Smooth muscle cell (in vitro differentiated cells): ENCODE measurements at regions not wholly inside any gene's neighbourhood (a gene's known extent, or its start where the extent isn't known, plus 50 kb on each side); places are given as distances from the start of the nearest gene placed in this dataset.

Experiments
- DNase-seq: peaks from one replicate; lab custom pipeline; 2025; ENCODE audit not compliant: unreplicated experiment; lab: John Stamatoyannopoulos, UW
- H2AFZ ChIP-seq: fragments of 200-600 bp; sonication (generic); 2 replicates; pipeline ENCODE4 v1.6.0; 2016; ENCODE audit warnings: antibody characterized with exemption, low read depth, mild to moderate bottlenecking
- H3F3A ChIP-seq: fragments of 200-600 bp; sonication (generic); 2 replicates; pipeline ENCODE4 v1.6.0; 2017; ENCODE audit warnings: antibody characterized with exemption, low read depth
- H3K27ac ChIP-seq: fragments of 200-600 bp; sonication (generic); 2 replicates; pipeline ENCODE4 v1.5.1; 2016; ENCODE audit warnings: low read depth, mild to moderate bottlenecking
- H3K27me3 ChIP-seq: fragments of 200-600 bp; sonication (generic); 2 replicates; pipeline ENCODE4 v1.6.1; 2016; ENCODE audit warnings: low read depth, mild to moderate bottlenecking
- H3K36me3 ChIP-seq: fragments of 200-600 bp; sonication (generic); 2 replicates; pipeline ENCODE4 v1.5.1; 2016; ENCODE audit warnings: low read depth
- H3K4me1 ChIP-seq: fragments of 200-600 bp; sonication (generic); 2 replicates; pipeline ENCODE4 v1.5.1; 2016; ENCODE audit warnings: low read depth
- H3K4me2 ChIP-seq: fragments of 200-600 bp; sonication (generic); 2 replicates; pipeline ENCODE4 v1.6.0; 2016; ENCODE audit warnings: mild to moderate bottlenecking
- H3K4me3 ChIP-seq: fragments of 200-600 bp; sonication (generic); 2 replicates; pipeline ENCODE4 v1.5.1; 2016; ENCODE audit warnings: mild to moderate bottlenecking
- H3K79me2 ChIP-seq: fragments of 200-600 bp; sonication (generic); 2 replicates; pipeline ENCODE4 v1.6.0; 2016; ENCODE audit warnings: low read depth, mild to moderate bottlenecking
- H3K9ac ChIP-seq: fragments of 200-600 bp; sonication (generic); 2 replicates; pipeline ENCODE4 v1.6.0; 2016; ENCODE audit warnings: low read depth
- H3K9me3 ChIP-seq: fragments of 200-600 bp; sonication (generic); replicated peaks from 2 replicates; pipeline ENCODE4 v1.5.1; 2016; ENCODE audit warnings: low read depth
- H4K20me1 ChIP-seq: fragments of 200-600 bp; sonication (generic); 2 replicates; pipeline ENCODE4 v1.6.0; 2016; ENCODE audit warnings: low read depth
- WGBS: methylation state at CpG from one replicate; pipeline ENCODE4 v1.1.7; 2016; ENCODE audit warnings: low lambda C conversion rate; 5-methylcytosine and 5-hydroxymethylcytosine counted together
- TF ChIP-seq, protein P1 (sequence below): fragments of 200-600 bp; sonication (generic); IDR thresholded peaks from 2 replicates; pipeline ENCODE4 v1.5.1; 2017; ENCODE audit warnings: borderline replicate concordance, mild to moderate bottlenecking, antibody characterized with exemption; ENCODE audit not compliant: insufficient read depth, poor library complexity, severe bottlenecking

- H2AFZ ChIP-seq, result no peak overlapping the region
- peaks cover 9% of the 10 kb centered on the region for H3K4me1 ChIP-seq
- no peak overlapping the region for H3K9ac ChIP-seq
- H3K4me3 ChIP-seq, result no peak overlapping the region
- H4K20me1 ChIP-seq, result no peaks in the 10 kb centered on the region
- H3K9me3 ChIP-seq, result no peaks in the 10 kb centered on the region
- no peak for DNase-seq
- H3K79me2 ChIP-seq, result no peaks in the 10 kb centered on the region
- no peaks in the 10 kb centered on the region for H3F3A ChIP-seq
- H3K4me2 ChIP-seq, result no peak overlapping the region
- H3K27ac ChIP-seq, result no peak overlapping the region
- TF ChIP-seq, protein P1, sequence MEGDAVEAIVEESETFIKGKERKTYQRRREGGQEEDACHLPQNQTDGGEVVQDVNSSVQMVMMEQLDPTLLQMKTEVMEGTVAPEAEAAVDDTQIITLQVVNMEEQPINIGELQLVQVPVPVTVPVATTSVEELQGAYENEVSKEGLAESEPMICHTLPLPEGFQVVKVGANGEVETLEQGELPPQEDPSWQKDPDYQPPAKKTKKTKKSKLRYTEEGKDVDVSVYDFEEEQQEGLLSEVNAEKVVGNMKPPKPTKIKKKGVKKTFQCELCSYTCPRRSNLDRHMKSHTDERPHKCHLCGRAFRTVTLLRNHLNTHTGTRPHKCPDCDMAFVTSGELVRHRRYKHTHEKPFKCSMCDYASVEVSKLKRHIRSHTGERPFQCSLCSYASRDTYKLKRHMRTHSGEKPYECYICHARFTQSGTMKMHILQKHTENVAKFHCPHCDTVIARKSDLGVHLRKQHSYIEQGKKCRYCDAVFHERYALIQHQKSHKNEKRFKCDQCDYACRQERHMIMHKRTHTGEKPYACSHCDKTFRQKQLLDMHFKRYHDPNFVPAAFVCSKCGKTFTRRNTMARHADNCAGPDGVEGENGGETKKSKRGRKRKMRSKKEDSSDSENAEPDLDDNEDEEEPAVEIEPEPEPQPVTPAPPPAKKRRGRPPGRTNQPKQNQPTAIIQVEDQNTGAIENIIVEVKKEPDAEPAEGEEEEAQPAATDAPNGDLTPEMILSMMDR, result no peak
- no peaks in the 10 kb centered on the region for H3K27me3 ChIP-seq
- H3K36me3 ChIP-seq, result no peaks in the 10 kb centered on the region
Measured at GRCh38 chr5:97365163-97365845, 182.3 kb upstream of the RIOK2 start.

GRCh38 chr5:97365918-97366317 lies 182.9 kb upstream of the RIOK2 start:
- no peak overlapping the region for H3K27ac ChIP-seq
- 86% methylated on average over 4 of the region's 4 CpGs for WGBS
- no peak overlapping the region for H3K4me3 ChIP-seq
- TF ChIP-seq, protein P1, result no peak
- no peaks in the 10 kb centered on the region for H3K36me3 ChIP-seq
- H3K4me1 ChIP-seq, result peaks cover 9% of the 10 kb centered on the region
- DNase-seq, result no peak
- no peak overlapping the region for H2AFZ ChIP-seq
- H3F3A ChIP-seq, result no peaks in the 10 kb centered on the region
- no peak overlapping the region for H3K4me2 ChIP-seq
- H3K9ac ChIP-seq, result no peak overlapping the region
- no peaks in the 10 kb centered on the region for H3K79me2 ChIP-seq
- no peaks in the 10 kb centered on the region for H4K20me1 ChIP-seq
- H3K27me3 ChIP-seq, result no peaks in the 10 kb centered on the region
- no peaks in the 10 kb centered on the region for H3K9me3 ChIP-seq

GRCh38 chr5:97375959-97376358 lies 192.9 kb upstream of the RIOK2 start:
- no peak overlapping the region for H3K4me2 ChIP-seq
- TF ChIP-seq, protein P1, result no peak
- H2AFZ ChIP-seq, result no peak overlapping the region

DNA sequence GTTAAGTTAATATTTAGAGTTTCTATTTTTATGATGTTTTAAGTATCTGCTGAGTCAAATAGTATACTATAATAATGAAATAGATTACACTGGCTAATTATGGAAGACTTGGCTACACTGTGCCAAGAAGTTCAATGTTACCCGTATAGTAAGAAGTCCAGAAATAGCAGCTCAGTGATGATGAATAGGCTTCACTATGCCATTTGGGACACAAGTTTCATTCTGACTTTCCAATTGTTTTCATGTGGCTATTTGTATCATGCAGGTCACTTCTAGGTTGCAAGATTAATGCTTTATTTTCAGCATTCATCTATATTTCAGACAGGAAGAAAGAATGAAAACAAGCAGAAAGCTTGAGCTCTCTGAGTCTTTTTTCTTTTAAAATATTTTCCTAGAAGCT lies 194.5 kb upstream of the RIOK2 start:
- H3K9ac ChIP-seq, result no peak overlapping the region
- H3K27ac ChIP-seq, result no peak overlapping the region
- no peaks in the 10 kb centered on the region for H3F3A ChIP-seq
- no peak overlapping the region for H2AFZ ChIP-seq
- no peak for DNase-seq
- no peak overlapping the region for H3K4me2 ChIP-seq
- H3K4me3 ChIP-seq, result no peak overlapping the region
- H3K4me1 ChIP-seq, result no peaks in the 10 kb centered on the region
- WGBS, result 92% methylated on average over 1 of the region's 1 CpG
- no peaks in the 10 kb centered on the region for H3K9me3 ChIP-seq
- no peaks in the 10 kb centered on the region for H3K27me3 ChIP-seq
- TF ChIP-seq, protein P1, result no peak
- no peaks in the 10 kb centered on the region for H3K36me3 ChIP-seq
- H3K79me2 ChIP-seq, result no peaks in the 10 kb centered on the region
- H4K20me1 ChIP-seq, result no peaks in the 10 kb centered on the region

More at GRCh38 chr5:97375959-97376358, 192.9 kb upstream of the RIOK2 start:
- no peaks in the 10 kb centered on the region for H3K9me3 ChIP-seq
- no peak for DNase-seq
- no peaks in the 10 kb centered on the region for H3K27me3 ChIP-seq
- no peaks in the 10 kb centered on the region for H3K79me2 ChIP-seq
- no peaks in the 10 kb centered on the region for H3K36me3 ChIP-seq
- no peaks in the 10 kb centered on the region for H3K4me1 ChIP-seq
- no peak overlapping the region for H3K27ac ChIP-seq
- no peak overlapping the region for H3K4me3 ChIP-seq
- H4K20me1 ChIP-seq, result no peaks in the 10 kb centered on the region
- H3F3A ChIP-seq, result no peaks in the 10 kb centered on the region
- no peak overlapping the region for H3K9ac ChIP-seq
